H1 (cell line): ENCODE measurements at regions not wholly inside any gene's neighbourhood (a gene's known extent, or its start where the extent isn't known, plus 50 kb on each side); places are given as distances from the start of the nearest gene placed in this dataset.

Experiments
- BCL11A ChIP-seq, 2 experiments: IDR thresholded peaks; one replicate each; pipeline ENCODE4 v1.6.1; 2011; ENCODE audit warnings: low read depth in 2 of 2, low read length in 2 of 2, mild to moderate bottlenecking in 2 of 2
- HDAC6 ChIP-seq: IDR thresholded peaks from one replicate; pipeline ENCODE4 v1.7.1; 2012; ENCODE audit warnings: low read depth, mild to moderate bottlenecking, inconsistent platforms, low read length, moderate library complexity
- KDM1A ChIP-seq: fragments of 200-600, 300-600 bp; sonication (generic); IDR thresholded peaks from 2 replicates; pipeline ENCODE4 v1.7.1; 2016; ENCODE audit warnings: mild to moderate bottlenecking, low read length, borderline replicate concordance
- KDM5A ChIP-seq: fragments of 200-600 bp; IDR thresholded peaks from 2 replicates; pipeline ENCODE4 v1.7.1; 2012; ENCODE audit warnings: mild to moderate bottlenecking, low read length, inconsistent platforms, mixed read lengths
- RBBP5 ChIP-seq: IDR thresholded peaks from 2 replicates; pipeline ENCODE4 v1.7.1; 2012; ENCODE audit warnings: low read depth, mild to moderate bottlenecking, inconsistent platforms, low read length, moderate library complexity, borderline replicate concordance
- SAP30 ChIP-seq: fragments of 300-600 bp; sonication (generic); IDR thresholded peaks from 2 replicates; pipeline ENCODE4 v1.7.1; 2012; ENCODE audit warnings: low read length, moderate library complexity, mild to moderate bottlenecking, inconsistent platforms; ENCODE audit not compliant: insufficient read depth, insufficient replicate concordance
- TAF1 ChIP-seq: IDR thresholded peaks from 2 replicates; pipeline ENCODE4 v1.6.1; 2011; ENCODE audit warnings: mild to moderate bottlenecking, low read depth, low read length
- TF ChIP-seq, protein P1 (sequence below): fragments of 300-600 bp; sonication (generic); IDR thresholded peaks from 2 replicates; pipeline ENCODE4 v1.7.1; 2012; ENCODE audit warnings: low read length, moderate library complexity, mild to moderate bottlenecking, inconsistent platforms; ENCODE audit not compliant: insufficient replicate concordance

DNA sequence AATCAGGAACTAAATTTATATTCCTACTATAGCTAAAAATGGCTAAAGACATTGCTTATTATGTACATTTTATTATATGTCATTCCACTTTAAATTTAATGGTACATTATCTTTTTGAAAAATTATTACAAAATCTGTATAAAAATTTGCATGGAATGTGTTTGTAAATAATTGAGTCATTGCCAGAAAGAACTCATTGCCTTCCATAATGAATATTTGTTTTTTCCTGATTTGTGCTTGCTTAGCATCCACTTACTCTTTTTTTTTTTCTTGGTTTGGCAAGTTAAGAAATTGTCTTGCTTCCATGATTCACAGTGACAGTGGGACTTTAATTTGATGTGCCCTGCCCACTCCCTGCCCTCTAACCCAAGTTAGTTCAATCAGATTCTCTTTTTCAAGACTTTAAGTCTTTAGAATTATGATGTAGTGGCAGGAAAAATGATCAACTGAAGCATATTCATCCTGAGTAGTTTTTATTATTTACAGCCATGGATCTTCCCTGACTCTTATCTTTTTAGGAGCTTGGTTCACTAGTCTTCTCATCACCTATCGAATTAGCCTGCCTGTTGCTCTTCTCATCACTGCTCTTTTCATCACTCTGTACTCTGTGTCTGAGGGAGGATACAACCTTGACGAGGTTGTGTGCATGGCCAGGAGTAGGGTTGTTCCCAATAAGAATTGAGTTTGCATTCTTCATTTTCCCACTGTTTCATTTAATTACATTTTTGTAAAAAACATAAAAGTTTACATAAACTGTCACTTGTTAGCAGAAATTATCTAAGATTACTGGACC, 442.0 kb downstream of the BTG1 start (continued):
- TF ChIP-seq, protein P1, sequence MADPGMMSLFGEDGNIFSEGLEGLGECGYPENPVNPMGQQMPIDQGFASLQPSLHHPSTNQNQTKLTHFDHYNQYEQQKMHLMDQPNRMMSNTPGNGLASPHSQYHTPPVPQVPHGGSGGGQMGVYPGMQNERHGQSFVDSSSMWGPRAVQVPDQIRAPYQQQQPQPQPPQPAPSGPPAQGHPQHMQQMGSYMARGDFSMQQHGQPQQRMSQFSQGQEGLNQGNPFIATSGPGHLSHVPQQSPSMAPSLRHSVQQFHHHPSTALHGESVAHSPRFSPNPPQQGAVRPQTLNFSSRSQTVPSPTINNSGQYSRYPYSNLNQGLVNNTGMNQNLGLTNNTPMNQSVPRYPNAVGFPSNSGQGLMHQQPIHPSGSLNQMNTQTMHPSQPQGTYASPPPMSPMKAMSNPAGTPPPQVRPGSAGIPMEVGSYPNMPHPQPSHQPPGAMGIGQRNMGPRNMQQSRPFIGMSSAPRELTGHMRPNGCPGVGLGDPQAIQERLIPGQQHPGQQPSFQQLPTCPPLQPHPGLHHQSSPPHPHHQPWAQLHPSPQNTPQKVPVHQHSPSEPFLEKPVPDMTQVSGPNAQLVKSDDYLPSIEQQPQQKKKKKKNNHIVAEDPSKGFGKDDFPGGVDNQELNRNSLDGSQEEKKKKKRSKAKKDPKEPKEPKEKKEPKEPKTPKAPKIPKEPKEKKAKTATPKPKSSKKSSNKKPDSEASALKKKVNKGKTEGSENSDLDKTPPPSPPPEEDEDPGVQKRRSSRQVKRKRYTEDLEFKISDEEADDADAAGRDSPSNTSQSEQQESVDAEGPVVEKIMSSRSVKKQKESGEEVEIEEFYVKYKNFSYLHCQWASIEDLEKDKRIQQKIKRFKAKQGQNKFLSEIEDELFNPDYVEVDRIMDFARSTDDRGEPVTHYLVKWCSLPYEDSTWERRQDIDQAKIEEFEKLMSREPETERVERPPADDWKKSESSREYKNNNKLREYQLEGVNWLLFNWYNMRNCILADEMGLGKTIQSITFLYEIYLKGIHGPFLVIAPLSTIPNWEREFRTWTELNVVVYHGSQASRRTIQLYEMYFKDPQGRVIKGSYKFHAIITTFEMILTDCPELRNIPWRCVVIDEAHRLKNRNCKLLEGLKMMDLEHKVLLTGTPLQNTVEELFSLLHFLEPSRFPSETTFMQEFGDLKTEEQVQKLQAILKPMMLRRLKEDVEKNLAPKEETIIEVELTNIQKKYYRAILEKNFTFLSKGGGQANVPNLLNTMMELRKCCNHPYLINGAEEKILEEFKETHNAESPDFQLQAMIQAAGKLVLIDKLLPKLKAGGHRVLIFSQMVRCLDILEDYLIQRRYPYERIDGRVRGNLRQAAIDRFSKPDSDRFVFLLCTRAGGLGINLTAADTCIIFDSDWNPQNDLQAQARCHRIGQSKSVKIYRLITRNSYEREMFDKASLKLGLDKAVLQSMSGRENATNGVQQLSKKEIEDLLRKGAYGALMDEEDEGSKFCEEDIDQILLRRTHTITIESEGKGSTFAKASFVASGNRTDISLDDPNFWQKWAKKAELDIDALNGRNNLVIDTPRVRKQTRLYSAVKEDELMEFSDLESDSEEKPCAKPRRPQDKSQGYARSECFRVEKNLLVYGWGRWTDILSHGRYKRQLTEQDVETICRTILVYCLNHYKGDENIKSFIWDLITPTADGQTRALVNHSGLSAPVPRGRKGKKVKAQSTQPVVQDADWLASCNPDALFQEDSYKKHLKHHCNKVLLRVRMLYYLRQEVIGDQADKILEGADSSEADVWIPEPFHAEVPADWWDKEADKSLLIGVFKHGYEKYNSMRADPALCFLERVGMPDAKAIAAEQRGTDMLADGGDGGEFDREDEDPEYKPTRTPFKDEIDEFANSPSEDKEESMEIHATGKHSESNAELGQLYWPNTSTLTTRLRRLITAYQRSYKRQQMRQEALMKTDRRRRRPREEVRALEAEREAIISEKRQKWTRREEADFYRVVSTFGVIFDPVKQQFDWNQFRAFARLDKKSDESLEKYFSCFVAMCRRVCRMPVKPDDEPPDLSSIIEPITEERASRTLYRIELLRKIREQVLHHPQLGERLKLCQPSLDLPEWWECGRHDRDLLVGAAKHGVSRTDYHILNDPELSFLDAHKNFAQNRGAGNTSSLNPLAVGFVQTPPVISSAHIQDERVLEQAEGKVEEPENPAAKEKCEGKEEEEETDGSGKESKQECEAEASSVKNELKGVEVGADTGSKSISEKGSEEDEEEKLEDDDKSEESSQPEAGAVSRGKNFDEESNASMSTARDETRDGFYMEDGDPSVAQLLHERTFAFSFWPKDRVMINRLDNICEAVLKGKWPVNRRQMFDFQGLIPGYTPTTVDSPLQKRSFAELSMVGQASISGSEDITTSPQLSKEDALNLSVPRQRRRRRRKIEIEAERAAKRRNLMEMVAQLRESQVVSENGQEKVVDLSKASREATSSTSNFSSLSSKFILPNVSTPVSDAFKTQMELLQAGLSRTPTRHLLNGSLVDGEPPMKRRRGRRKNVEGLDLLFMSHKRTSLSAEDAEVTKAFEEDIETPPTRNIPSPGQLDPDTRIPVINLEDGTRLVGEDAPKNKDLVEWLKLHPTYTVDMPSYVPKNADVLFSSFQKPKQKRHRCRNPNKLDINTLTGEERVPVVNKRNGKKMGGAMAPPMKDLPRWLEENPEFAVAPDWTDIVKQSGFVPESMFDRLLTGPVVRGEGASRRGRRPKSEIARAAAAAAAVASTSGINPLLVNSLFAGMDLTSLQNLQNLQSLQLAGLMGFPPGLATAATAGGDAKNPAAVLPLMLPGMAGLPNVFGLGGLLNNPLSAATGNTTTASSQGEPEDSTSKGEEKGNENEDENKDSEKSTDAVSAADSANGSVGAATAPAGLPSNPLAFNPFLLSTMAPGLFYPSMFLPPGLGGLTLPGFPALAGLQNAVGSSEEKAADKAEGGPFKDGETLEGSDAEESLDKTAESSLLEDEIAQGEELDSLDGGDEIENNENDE: no peak
- TF ChIP-seq KDM5A (no peak), BCL11A (IDR thresholded peaks at IDR 0.05; ENCODE audit: low read depth in 2 of 2, low read length in 2 of 2) (no peak), SAP30 (no peak), TAF1 (no peak), RBBP5 (no peak), KDM1A (no peak), HDAC6 (no peak)
